SU-DHL-6 (cell line): ENCODE measurements at regions not wholly inside any gene's neighbourhood (a gene's known extent, or its start where the extent isn't known, plus 50 kb on each side); places are given as distances from the start of the nearest gene placed in this dataset.

Source experiments
- H2AFZ ChIP-seq: fragments of 200-600 bp; sonication (generic); 2 replicates; pipeline ENCODE4 v1.6.1; 2014; ENCODE audit warnings: low read depth, mild to moderate bottlenecking, moderate library complexity, mixed read lengths, antibody characterized with exemption, low read length; ENCODE audit not compliant: severe bottlenecking
- H3F3A ChIP-seq: fragments of 200-600 bp; shearing (Covaris generic); 2 replicates; pipeline ENCODE4 v1.6.0; 2016; ENCODE audit warnings: antibody characterized with exemption, mild to moderate bottlenecking; ENCODE audit not compliant: insufficient read depth
- H3K27ac ChIP-seq: fragments of 200-600 bp; sonication (generic); 2 replicates; pipeline ENCODE4 v1.5.1; 2016; ENCODE audit warnings: low read depth, mild to moderate bottlenecking, low read length, moderate library complexity, mixed read lengths
- H3K27me3 ChIP-seq: fragments of 200-600 bp; sonication (generic), shearing (Covaris generic); 2 replicates; pipeline ENCODE4 v1.6.0; 2014; ENCODE audit warnings: mild to moderate bottlenecking, low read length
- H3K36me3 ChIP-seq: fragments of 200-600 bp; sonication (generic); 2 replicates; pipeline ENCODE4 v1.6.1; 2014; ENCODE audit warnings: mild to moderate bottlenecking, low read length, mixed read lengths
- H3K4me2 ChIP-seq: fragments of 300-600, 200-600 bp; shearing (Covaris generic), sonication (generic); 2 replicates; pipeline ENCODE4 v1.6.0; 2014; ENCODE audit warnings: low read length, low read depth, mild to moderate bottlenecking; ENCODE audit not compliant: poor library complexity, severe bottlenecking
- H3K4me3 ChIP-seq: fragments of 200-600 bp; sonication (generic); 2 replicates; pipeline ENCODE4 v1.5.1; 2014; ENCODE audit warnings: antibody characterized with exemption, low read length, mild to moderate bottlenecking, mixed read lengths; ENCODE audit not compliant: insufficient read depth, poor library complexity, severe bottlenecking
- H3K79me2 ChIP-seq: fragments of 200-600 bp; sonication (generic); 2 replicates; pipeline ENCODE4 v1.6.1; 2014; ENCODE audit warnings: mild to moderate bottlenecking, low read length, moderate library complexity; ENCODE audit not compliant: insufficient read depth
- H3K9ac ChIP-seq: fragments of 200-600 bp; sonication (generic); 2 replicates; pipeline ENCODE4 v1.7.0; 2014; ENCODE audit warnings: mild to moderate bottlenecking, low read length
- H3K9me2 ChIP-seq: fragments of 200-600 bp; sonication (generic); replicated peaks from 2 replicates; pipeline ENCODE4 v1.6.1; 2014; ENCODE audit warnings: low read length; ENCODE audit not compliant: insufficient read depth
- H3K9me3 ChIP-seq: fragments of 200-600 bp; sonication (generic); 2 replicates; pipeline ENCODE4 v1.6.1; 2014; ENCODE audit warnings: low read length, mixed read lengths; ENCODE audit not compliant: insufficient read depth
- H4K20me1 ChIP-seq: fragments of 200-600 bp; sonication (generic); 2 replicates; pipeline ENCODE4 v1.6.1; 2014; ENCODE audit warnings: low read depth, mild to moderate bottlenecking, antibody characterized with exemption, low read length, moderate library complexity, mixed read lengths
- EZH2phosphoT487 ChIP-seq: fragments of 200-600 bp; sonication (generic), shearing (Covaris generic); conservative IDR thresholded peaks from 2 replicates; pipeline ENCODE4 v1.6.1; 2018; ENCODE audit warnings: mild to moderate bottlenecking, antibody characterized with exemption, low read length, moderate library complexity, mixed read lengths
- TF ChIP-seq, protein P1 (sequence below): fragments of 200-600 bp; sonication (generic); IDR thresholded peaks from one replicate; pipeline ENCODE4 v1.5.1; 2017; ENCODE audit warnings: antibody characterized with exemption, mild to moderate bottlenecking, low read length, moderate library complexity; ENCODE audit not compliant: insufficient read depth, poor library complexity, severe bottlenecking

DNA sequence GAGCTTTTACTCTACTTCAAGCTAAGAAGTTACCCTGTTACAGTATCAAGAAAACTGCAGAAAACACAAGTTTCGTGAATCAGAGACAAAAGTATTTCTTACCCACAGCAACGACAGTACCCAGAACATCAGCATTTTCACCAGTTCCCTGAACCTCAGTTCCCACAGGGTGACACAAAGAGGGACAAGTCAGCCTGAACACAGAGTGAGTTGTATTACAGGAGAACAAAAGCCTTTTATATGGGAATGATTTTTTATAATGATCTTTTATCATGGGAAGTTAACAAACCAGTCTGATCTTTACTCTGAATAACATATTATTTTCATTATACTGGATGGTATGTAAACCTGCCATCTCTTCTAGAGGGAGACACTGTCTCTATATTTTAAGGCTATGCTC, 139.0 kb upstream of the ITGA1 start:
- Histone ChIP-seq H3K9me3 (no peaks in the 10 kb centered on the region), H3K4me3 (no peak overlapping the region), H3K27ac (no peak overlapping the region), H3K27me3 (no peaks in the 10 kb centered on the region), H3K4me2 (no peak overlapping the region), H3F3A (no peaks in the 10 kb centered on the region), H3K9me2 (no peaks in the 10 kb centered on the region), H3K9ac (no peak overlapping the region), H3K79me2 (no peaks in the 10 kb centered on the region), H4K20me1 (no peaks in the 10 kb centered on the region), H3K36me3 (no peaks in the 10 kb centered on the region), H2AFZ (no peak overlapping the region)
- TF ChIP-seq, protein P1, sequence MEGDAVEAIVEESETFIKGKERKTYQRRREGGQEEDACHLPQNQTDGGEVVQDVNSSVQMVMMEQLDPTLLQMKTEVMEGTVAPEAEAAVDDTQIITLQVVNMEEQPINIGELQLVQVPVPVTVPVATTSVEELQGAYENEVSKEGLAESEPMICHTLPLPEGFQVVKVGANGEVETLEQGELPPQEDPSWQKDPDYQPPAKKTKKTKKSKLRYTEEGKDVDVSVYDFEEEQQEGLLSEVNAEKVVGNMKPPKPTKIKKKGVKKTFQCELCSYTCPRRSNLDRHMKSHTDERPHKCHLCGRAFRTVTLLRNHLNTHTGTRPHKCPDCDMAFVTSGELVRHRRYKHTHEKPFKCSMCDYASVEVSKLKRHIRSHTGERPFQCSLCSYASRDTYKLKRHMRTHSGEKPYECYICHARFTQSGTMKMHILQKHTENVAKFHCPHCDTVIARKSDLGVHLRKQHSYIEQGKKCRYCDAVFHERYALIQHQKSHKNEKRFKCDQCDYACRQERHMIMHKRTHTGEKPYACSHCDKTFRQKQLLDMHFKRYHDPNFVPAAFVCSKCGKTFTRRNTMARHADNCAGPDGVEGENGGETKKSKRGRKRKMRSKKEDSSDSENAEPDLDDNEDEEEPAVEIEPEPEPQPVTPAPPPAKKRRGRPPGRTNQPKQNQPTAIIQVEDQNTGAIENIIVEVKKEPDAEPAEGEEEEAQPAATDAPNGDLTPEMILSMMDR, result no peak
- no peak for TF ChIP-seq EZH2phosphoT487

DNA sequence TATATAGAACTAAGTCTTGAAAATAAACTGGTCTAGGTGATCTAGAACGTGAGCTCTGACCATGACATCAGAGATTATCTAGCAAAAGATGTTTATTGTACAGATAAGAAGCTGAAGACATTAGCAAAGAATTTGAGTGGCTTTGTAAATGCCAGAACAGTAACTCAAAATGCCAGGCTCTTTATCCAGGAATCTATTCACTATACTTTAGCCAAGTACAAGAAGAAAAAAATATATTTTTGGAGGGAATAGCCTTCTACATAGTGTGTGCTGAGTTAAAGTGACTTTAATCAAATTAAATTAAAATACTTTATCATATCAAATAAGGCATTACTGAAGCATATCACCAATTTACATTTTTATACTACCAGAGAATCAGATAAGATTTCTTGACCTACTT, 132.6 kb upstream of the ITGA1 start:
- Histone ChIP-seq H4K20me1 (no peaks in the 10 kb centered on the region), H3K9ac (no peak overlapping the region), H3K9me3 (no peaks in the 10 kb centered on the region), H3K4me2 (no peak overlapping the region), H3K27ac (no peak overlapping the region), H3K9me2 (no peaks in the 10 kb centered on the region), H2AFZ (no peak overlapping the region), H3K4me3 (no peak overlapping the region), H3K27me3 (no peaks in the 10 kb centered on the region), H3K79me2 (no peaks in the 10 kb centered on the region), H3K36me3 (no peaks in the 10 kb centered on the region), H3F3A (no peaks in the 10 kb centered on the region)
- no peak for TF ChIP-seq EZH2phosphoT487
- TF ChIP-seq, protein P1, result no peak

DNA sequence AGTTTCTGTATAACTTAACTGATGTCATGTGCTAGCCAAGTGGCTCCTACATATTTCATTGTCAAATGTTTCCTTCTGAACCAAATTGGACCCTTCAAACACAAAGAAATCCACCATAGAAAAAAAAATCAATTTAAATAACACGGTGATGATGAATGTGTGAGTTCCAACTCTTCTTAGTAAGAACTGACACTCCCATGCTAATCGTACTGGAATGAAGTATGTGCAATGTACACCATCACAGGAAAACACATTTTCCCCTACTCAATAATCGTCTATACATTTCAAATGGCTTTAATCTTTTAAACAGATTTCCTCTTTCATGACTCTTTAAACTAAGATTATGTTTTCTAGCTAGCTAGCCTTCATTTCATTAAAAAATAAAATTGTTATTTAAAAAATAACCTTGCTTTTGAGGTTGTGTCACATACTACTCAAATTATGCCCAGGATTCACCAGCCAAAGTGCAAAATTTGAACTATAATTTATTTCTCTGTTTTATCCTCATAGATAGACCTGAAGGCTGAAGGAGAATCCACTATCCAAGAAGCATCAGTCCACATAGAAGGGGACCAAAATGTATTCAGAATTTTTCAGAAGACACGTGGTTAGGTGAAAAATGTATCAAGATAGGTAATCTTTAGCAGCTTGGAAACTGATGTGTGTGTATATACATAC, 131.0 kb upstream of the ITGA1 start:
- H3K27ac ChIP-seq, result no peak overlapping the region

More for the DNA sequence above, 131.0 kb upstream of the ITGA1 start:
- no peak overlapping the region for H3K9ac ChIP-seq
- no peaks in the 10 kb centered on the region for H3K79me2 ChIP-seq
- H3K4me3 ChIP-seq, result no peak overlapping the region
- no peak overlapping the region for H3K4me2 ChIP-seq
- H2AFZ ChIP-seq, result no peak overlapping the region
- no peaks in the 10 kb centered on the region for H3K9me2 ChIP-seq
- TF ChIP-seq, protein P1, result no peak
- no peak for TF ChIP-seq EZH2phosphoT487
- no peaks in the 10 kb centered on the region for H3K27me3 ChIP-seq
- no peaks in the 10 kb centered on the region for H4K20me1 ChIP-seq
- H3F3A ChIP-seq, result no peaks in the 10 kb centered on the region
- no peaks in the 10 kb centered on the region for H3K36me3 ChIP-seq
- H3K9me3 ChIP-seq, result no peaks in the 10 kb centered on the region
